CD1c-positive myeloid dendritic cell (primary cell): ENCODE measurements at regions not wholly inside any gene's neighbourhood (a gene's known extent, or its start where the extent isn't known, plus 50 kb on each side); places are given as distances from the start of the nearest gene placed in this dataset.
A peak's percentile ranks its signal among the peaks of the same experiment; 100 is the strongest.

ENCODE experiments used
- DNase-seq: peaks from one replicate; pipeline ENCODE4 v3.0.0-alpha.2; 2016; ENCODE audit errors: extremely low spot score

GRCh38 chr9:82153032-82153431 is 164.5 kb downstream of the SPATA31D1 start:
- DNase-seq: no peak

GRCh38 chr9:82154573-82154972 is 166.0 kb downstream of the SPATA31D1 start:
- no peak for DNase-seq

- no peak for DNase-seq
Observed at GRCh38 chr9:82161876-82162275, 173.3 kb downstream of the SPATA31D1 start.

- no peak for DNase-seq
Observed at GRCh38 chr9:82164159-82164558, 175.6 kb downstream of the SPATA31D1 start.

- no peak for DNase-seq
Observed at GRCh38 chr9:82167296-82167695, 178.7 kb downstream of the SPATA31D1 start.

GRCh38 chr9:82168585-82168984 is 180.0 kb downstream of the SPATA31D1 start:
- DNase-seq: no peak

GRCh38 chr9:82170866-82171265 is 182.3 kb downstream of the SPATA31D1 start:
- DNase-seq: no peak

- no peak for DNase-seq
Observed at GRCh38 chr9:82171271-82171670, 182.7 kb downstream of the SPATA31D1 start.

- no peak for DNase-seq
Observed at GRCh38 chr9:82180711-82181110, 192.1 kb downstream of the SPATA31D1 start.

GRCh38 chr9:82183181-82183860 is 194.7 kb downstream of the SPATA31D1 start:
- DNase-seq: no peak

GRCh38 chr9:82184524-82184923 is 196.0 kb downstream of the SPATA31D1 start:
- DNase-seq: no peak

GRCh38 chr9:82188817-82189216 is 200.2 kb downstream of the SPATA31D1 start:
- no peak for DNase-seq

GRCh38 chr9:82191082-82191770 is 202.7 kb downstream of the SPATA31D1 start:
- DNase-seq: peak; percentile 7

GRCh38 chr9:82192211-82192610 is 203.6 kb downstream of the SPATA31D1 start:
- DNase-seq: no peak

GRCh38 chr9:82196622-82197441 is 208.3 kb downstream of the SPATA31D1 start:
- DNase-seq: no peak

GRCh38 chr9:82201196-82201595 is 212.6 kb downstream of the SPATA31D1 start:
- no peak for DNase-seq

- DNase-seq: no peak
Observed at GRCh38 chr9:82202808-82203207, 214.2 kb downstream of the SPATA31D1 start.

- no peak for DNase-seq
Observed at GRCh38 chr9:82206490-82206889, 217.9 kb downstream of the SPATA31D1 start.

- no peak for DNase-seq
Observed at GRCh38 chr9:82206946-82207345, 218.4 kb downstream of the SPATA31D1 start.

GRCh38 chr9:82208741-82209450 is 220.3 kb downstream of the SPATA31D1 start:
- DNase-seq: no peak

- DNase-seq: no peak
Observed at GRCh38 chr9:82209797-82210470, 221.4 kb downstream of the SPATA31D1 start.
